ENCODE measurements at regions not wholly inside any gene's neighbourhood (a gene's known extent, or its start where the extent isn't known, plus 50 kb on each side); places are given as distances from the start of the nearest gene placed in this dataset.

DNA sequence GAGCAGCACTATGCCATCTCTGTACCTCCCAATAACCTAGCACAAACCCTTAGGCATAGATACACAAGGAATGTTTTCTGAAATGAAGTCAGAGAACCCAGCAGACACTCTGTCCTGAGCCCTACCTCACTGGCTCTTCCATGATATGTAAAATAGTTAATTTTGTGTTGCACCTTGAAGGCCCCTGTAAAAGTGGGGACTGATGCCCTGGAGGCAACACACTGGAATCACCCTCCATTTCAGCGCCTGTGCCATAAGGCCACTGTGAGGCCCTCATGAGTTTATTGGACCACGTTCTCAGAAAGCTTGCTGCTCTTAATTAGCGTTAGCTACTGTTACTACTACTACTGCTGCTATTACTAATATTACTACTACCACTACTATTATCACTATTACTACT, 670.1 kb upstream of the SOX11 start:
- TF ChIP-seq CTCF (IDR thresholded peaks at IDR 0.05), result no peak
- TF ChIP-seq POLR2A (IDR thresholded peaks at IDR 0.05), result no peak

Measured in breast epithelium (tissue), 3 donors.